Prostate gland (tissue), 2 donors: ENCODE measurements at regions not wholly inside any gene's neighbourhood (a gene's known extent, or its start where the extent isn't known, plus 50 kb on each side); places are given as distances from the start of the nearest gene placed in this dataset.

ENCODE experiments used
- POLR2A ChIP-seq: fragments of 450-650 bp; IDR thresholded peaks from one replicate; pipeline ENCODE4 v1.6.1; 2016; ENCODE audit warnings: antibody characterized with exemption, mild to moderate bottlenecking
- POLR2AphosphoS5 ChIP-seq: sonication (generic); formaldehyde crosslinking; IDR thresholded peaks from one replicate; pipeline ENCODE4 v1.6.1; 2017; ENCODE audit warnings: antibody characterized with exemption
- TF ChIP-seq, protein P1 (sequence below), 4 experiments: fragments of 200-600 bp in 2 of 4; fragments of 450-650 bp in 2 of 4; sonication (generic) in 2 of 4; IDR thresholded peaks; 1 replicate in 3 of 4; 2 replicates in 1 of 4; pipeline ENCODE4 v1.5.1; 2016 to 2019; ENCODE audit warnings: antibody characterized with exemption in 4 of 4, mild to moderate bottlenecking in 2 of 4, moderate library complexity in 2 of 4

DNA sequence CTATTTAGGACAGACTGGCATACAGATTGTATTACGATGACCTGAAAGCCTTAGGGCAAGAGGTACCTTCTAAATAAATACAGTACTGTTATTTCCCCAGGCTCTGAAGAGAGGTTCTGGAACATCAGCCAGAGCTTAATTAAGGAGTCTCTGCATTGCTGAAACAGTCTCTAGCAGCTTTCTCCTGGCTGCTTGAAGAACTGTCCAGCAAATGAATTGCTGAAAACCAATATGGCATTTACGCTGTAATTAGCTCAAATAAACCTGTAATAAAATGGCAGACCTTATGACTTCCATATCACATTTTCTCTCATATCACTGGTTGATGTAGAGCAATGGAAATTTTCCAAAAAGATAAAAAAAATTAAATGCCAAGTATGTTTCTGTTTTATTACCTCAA lies 636.3 kb downstream of the GABRG2 start:
- TF ChIP-seq, protein P1, sequence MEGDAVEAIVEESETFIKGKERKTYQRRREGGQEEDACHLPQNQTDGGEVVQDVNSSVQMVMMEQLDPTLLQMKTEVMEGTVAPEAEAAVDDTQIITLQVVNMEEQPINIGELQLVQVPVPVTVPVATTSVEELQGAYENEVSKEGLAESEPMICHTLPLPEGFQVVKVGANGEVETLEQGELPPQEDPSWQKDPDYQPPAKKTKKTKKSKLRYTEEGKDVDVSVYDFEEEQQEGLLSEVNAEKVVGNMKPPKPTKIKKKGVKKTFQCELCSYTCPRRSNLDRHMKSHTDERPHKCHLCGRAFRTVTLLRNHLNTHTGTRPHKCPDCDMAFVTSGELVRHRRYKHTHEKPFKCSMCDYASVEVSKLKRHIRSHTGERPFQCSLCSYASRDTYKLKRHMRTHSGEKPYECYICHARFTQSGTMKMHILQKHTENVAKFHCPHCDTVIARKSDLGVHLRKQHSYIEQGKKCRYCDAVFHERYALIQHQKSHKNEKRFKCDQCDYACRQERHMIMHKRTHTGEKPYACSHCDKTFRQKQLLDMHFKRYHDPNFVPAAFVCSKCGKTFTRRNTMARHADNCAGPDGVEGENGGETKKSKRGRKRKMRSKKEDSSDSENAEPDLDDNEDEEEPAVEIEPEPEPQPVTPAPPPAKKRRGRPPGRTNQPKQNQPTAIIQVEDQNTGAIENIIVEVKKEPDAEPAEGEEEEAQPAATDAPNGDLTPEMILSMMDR (IDR thresholded peaks at IDR 0.05) = no peak
- TF ChIP-seq POLR2A = no peak
- no peak for TF ChIP-seq POLR2AphosphoS5
